ENCODE measurements at regions not wholly inside any gene's neighbourhood (a gene's known extent, or its start where the extent isn't known, plus 50 kb on each side); places are given as distances from the start of the nearest gene placed in this dataset.

- no peaks in the 10 kb centered on the region for H3K27me3 ChIP-seq
- intact Hi-C loops (cut with DNase I; ENCODE audit: low total_unique reads): no loop called here
- TF ChIP-seq CTCF (IDR thresholded peaks at IDR 0.05): no peak
- no peak for DNase-seq
- H3K4me3 ChIP-seq: no peak overlapping the region
- no peaks in the 10 kb centered on the region for H3K9me3 ChIP-seq
- no peak overlapping the region for H3K27ac ChIP-seq
- H3K36me3 ChIP-seq: no peaks in the 10 kb centered on the region
- no peaks in the 10 kb centered on the region for H3K4me1 ChIP-seq
Observed at GRCh38 chr5:162283609-162284008, 216.0 kb downstream of the GABRG2 start.

GRCh38 chr5:162288647-162289296 lies 221.2 kb downstream of the GABRG2 start:
- intact Hi-C loops (cut with DNase I; ENCODE audit: low total_unique reads): no loop called here
- no peaks in the 10 kb centered on the region for H3K36me3 ChIP-seq
- H3K4me1 ChIP-seq: no peaks in the 10 kb centered on the region
- H3K9me3 ChIP-seq: no peaks in the 10 kb centered on the region
- no peak overlapping the region for H3K27ac ChIP-seq
- no peaks in the 10 kb centered on the region for H3K27me3 ChIP-seq
- no peak for DNase-seq
- no peak for TF ChIP-seq CTCF (IDR thresholded peaks at IDR 0.05)
- H3K4me3 ChIP-seq: no peak overlapping the region

GRCh38 chr5:162289489-162289888 lies 221.9 kb downstream of the GABRG2 start:
- Histone ChIP-seq H3K4me1 (no peaks in the 10 kb centered on the region), H3K27ac (no peak overlapping the region), H3K4me3 (no peak overlapping the region), H3K36me3 (no peaks in the 10 kb centered on the region), H3K27me3 (no peaks in the 10 kb centered on the region), H3K9me3 (no peaks in the 10 kb centered on the region)
- intact Hi-C loops (cut with DNase I; ENCODE audit: low total_unique reads): no loop called here
- no peak for DNase-seq
- no peak for TF ChIP-seq CTCF (IDR thresholded peaks at IDR 0.05)

GRCh38 chr5:162299793-162300192 lies 232.2 kb downstream of the GABRG2 start:
- H3K27ac ChIP-seq: no peak overlapping the region
- peaks cover 0 to 3% of the 10 kb centered on the region in 2 donors for H3K27me3 ChIP-seq
- H3K4me1 ChIP-seq: no peaks in the 10 kb centered on the region
- no peak for DNase-seq
- H3K9me3 ChIP-seq: no peaks in the 10 kb centered on the region
- no peak for TF ChIP-seq CTCF (IDR thresholded peaks at IDR 0.05)
- H3K36me3 ChIP-seq: no peaks in the 10 kb centered on the region
- intact Hi-C loops (cut with DNase I; ENCODE audit: low total_unique reads): no loop called here
- H3K4me3 ChIP-seq: no peak overlapping the region

- peaks cover 0 to 3% of the 10 kb centered on the region in 2 donors for H3K27me3 ChIP-seq
- H3K9me3 ChIP-seq: no peaks in the 10 kb centered on the region
- intact Hi-C loops (cut with DNase I; ENCODE audit: low total_unique reads): no loop called here
- H3K27ac ChIP-seq: no peak overlapping the region
- no peak for DNase-seq
- no peaks in the 10 kb centered on the region for H3K36me3 ChIP-seq
- TF ChIP-seq CTCF (IDR thresholded peaks at IDR 0.05): no peak
- H3K4me3 ChIP-seq: no peak overlapping the region
- H3K4me1 ChIP-seq: no peaks in the 10 kb centered on the region
Observed at GRCh38 chr5:162301356-162301755, 233.8 kb downstream of the GABRG2 start.

- TF ChIP-seq CTCF (IDR thresholded peaks at IDR 0.05): no peak
- intact Hi-C loops (cut with DNase I; ENCODE audit: low total_unique reads): no loop called here
- no peak overlapping the region for H3K4me3 ChIP-seq
- H3K9me3 ChIP-seq: peaks cover 0 to 9% (median 4%) of the 10 kb centered on the region in 3 donors
- H3K27ac ChIP-seq: no peak overlapping the region
- no peaks in the 10 kb centered on the region for H3K36me3 ChIP-seq
- H3K4me1 ChIP-seq: peaks cover 0 to 26% (median 6%) of the 10 kb centered on the region in 4 donors
- H3K27me3 ChIP-seq: no peaks in the 10 kb centered on the region
- no peak for DNase-seq
Observed at GRCh38 chr5:162323466-162323865, 255.9 kb downstream of the GABRG2 start.
